GM21786 (cell line): ENCODE measurements at regions not wholly inside any gene's neighbourhood (a gene's known extent, or its start where the extent isn't known, plus 50 kb on each side); places are given as distances from the start of the nearest gene placed in this dataset.
"Not testable (repeated sequence)": the region's sequence is repeated elsewhere in the genome, so short reads cannot be mapped to it uniquely, and the experiment has no call there.

Experiments used
- ATAC-seq: cut with Tn5 transposase; IDR thresholded peaks from one replicate; pipeline ENCODE4 v1.9.1; 2021; ENCODE audit not compliant: unreplicated experiment

- no peak for ATAC-seq
Observed at GRCh38 chr4:129972257-129972656, 876.3 kb downstream of the C4orf33 start.

- no peak for ATAC-seq
Observed at GRCh38 chr4:129974730-129975129, 878.8 kb downstream of the C4orf33 start.

GRCh38 chr4:129978315-129978714 is 882.4 kb downstream of the C4orf33 start:
- no peak for ATAC-seq

GRCh38 chr4:129988957-129989356 is 893.0 kb downstream of the C4orf33 start:
- no peak for ATAC-seq

GRCh38 chr4:129994715-129995114 is 898.8 kb downstream of the C4orf33 start:
- ATAC-seq: peak; percentile 90

- ATAC-seq: no peak
Observed at GRCh38 chr4:129998436-129999150, 902.6 kb downstream of the C4orf33 start.

DNA sequence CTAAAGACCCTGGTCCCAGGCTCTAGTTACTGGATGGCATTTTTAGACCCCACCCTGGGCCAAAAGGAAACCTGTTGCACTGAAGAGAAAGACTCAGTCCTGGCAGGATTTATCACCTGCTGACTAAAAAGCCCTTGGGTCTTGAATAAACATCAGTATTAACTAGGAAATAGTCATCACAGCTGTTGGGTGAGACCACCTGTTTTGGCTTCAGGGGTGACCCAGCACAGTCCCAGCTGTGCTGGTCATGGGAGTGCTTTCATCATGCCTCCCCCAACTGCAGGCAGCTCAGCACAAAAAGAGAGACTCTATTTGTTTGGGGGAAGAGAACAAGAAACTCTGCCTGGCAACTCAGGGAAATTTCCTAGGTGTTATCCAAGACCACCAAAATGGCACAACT is 903.2 kb downstream of the C4orf33 start:
- no peak for ATAC-seq

DNA sequence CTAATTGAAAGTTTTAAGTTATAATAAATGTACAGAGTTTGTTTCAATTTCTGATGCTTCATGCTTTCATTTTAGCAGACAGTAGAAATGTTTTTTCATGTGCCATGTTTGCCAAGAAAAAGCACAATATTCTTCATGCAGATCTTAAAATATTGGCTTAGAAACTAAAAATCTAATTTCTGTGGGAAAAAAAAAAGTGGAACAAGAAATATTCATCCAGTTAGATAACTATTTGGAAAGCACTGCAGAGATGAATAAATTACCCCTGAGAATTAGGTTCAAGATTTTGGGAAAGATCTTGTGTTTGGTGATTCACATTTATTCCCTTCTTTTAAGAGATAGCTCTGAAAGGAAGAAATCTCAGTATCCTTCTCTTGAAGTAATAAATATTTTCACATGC is 912.5 kb downstream of the C4orf33 start:
- no peak for ATAC-seq

DNA sequence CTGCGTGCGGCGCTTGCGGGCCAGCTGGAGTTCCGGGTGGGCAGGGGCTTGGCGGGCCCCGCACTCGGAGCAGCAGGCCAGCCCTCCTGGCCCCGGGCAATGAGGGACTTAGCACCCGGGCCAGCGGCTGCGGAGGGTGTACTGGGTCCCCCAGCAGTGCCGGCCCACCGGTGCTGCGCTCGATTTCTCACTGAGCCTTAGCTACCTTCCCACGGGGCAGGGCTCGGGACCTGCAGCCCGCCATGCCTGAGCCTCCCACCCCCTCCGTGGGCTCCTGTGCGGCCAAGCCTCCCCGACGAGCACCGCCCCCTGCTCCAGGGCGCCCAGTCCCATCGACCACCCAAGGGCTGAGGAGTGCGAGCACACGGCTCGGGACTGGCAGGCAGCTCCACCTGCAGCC is 916.9 kb downstream of the C4orf33 start:
- not testable (repeated sequence) for ATAC-seq

DNA sequence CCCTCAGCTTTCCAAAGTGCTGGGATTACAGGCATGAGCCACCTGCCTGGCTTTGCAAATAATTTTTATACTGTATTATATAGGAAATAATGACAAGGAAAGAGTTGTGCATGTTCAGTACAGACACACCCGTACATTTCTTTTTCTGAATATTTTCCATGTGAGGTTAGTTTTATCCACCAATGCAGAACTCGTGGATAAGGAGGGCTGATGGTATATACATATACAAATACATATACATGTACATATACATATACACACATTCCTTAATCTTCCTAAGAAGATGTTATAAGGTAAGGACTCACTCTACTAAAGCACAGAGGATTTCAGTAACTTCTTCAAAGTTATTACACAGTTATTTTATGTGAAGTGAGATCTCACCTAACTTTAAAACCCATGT is 925.8 kb downstream of the C4orf33 start:
- no peak for ATAC-seq

DNA sequence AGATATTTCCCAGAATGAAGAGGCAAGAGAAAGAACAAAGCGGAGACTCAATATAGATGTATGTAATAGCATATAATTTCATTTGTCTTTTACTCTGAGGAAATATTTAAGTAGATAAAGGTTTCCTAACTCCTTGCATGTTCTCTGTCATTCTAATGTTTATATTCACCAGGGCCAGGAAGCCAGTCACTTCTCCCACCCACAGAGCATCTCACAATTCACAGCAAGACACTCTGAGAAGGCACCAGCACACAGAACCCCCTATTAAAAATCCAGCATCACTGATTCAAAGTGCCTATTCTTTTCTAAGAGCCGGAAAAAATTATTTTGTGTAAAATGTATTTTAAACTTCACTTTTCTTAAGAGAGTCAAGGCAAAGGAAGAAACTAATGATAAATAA is 927.1 kb downstream of the C4orf33 start:
- no peak for ATAC-seq

GRCh38 chr4:130025701-130026100 is 929.7 kb downstream of the C4orf33 start:
- no peak for ATAC-seq

- no peak for ATAC-seq
Observed at GRCh38 chr4:130026185-130026584, 930.2 kb downstream of the C4orf33 start.

DNA sequence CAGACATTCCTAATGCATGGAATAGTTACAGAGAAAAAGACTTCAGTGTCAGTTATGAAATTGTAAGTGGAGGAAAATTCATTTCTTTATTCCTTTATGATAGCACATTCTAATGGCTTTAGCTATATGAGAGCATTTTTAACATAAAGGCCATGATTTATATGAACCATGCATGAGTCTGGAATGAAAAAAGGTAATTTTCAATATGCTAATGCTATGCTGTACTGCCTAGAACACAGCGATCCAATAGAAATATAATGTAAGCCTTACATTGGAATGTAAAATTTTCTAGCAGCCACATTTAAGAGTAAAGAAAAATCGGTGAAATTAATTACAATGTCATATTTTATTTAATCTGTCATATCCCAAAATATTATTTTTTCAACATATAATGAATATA is 932.0 kb downstream of the C4orf33 start:
- no peak for ATAC-seq

- peak; percentile 96 for ATAC-seq
Observed at GRCh38 chr4:130028552-130028951, 932.6 kb downstream of the C4orf33 start.

DNA sequence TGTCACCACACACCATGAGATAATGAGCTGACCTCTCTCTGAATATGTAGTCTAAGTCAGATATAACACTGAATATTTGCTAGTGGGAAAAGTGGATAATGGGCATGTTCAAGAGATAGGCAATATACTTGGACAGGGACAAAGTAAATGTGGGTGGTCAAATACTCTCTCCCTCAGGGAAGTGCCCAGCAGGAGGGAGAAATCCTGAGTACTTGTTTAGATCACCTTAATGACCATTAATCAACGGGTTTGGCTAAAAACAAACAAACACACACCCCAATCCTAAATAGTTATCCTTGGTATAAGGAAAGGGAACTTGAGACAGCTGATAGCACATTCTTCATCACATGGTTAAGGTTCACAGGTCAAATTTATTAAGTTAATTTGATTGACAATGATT is 933.5 kb downstream of the C4orf33 start:
- ATAC-seq: no peak

- no peak for ATAC-seq
Observed at GRCh38 chr4:130031858-130032257, 935.9 kb downstream of the C4orf33 start.

DNA sequence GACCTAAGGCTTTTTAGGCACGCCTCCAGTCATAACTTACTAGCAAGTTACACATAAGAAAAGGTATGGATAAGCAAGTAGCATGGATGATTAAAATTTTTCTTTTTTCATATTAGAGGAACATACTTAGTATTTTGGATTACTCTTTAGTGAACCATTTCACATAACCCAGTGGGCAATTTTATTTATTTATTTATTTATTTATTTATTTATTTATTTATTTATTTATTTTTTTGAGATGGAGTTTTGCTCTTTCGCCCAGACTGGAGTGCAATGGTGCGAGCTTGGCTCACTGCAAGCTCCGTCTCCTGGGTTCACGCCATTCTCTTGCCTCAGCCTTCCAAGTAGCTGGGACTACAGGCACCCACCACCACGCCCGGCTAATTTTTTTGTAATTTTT is 937.7 kb downstream of the C4orf33 start:
- not testable (repeated sequence) for ATAC-seq

GRCh38 chr4:130034876-130035275 is 938.9 kb downstream of the C4orf33 start:
- no peak for ATAC-seq

DNA sequence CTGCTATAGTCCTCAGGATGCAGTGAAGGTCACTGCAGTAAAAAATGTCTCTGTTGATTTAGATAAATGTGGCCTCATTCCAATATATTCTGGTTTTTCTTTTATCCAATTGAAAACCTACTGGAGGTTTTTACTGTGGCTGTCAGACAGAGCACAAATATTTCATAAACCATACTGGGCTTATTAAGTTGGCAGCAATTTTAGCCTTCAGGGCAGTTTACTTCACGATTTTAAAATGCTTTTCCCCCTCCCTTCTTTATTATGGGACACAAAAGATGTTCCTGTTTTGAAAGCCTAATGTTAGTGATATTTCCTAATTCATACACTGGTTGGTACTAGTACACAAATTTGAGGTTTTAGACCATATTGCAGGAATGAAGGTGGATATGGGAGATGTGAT is 939.4 kb downstream of the C4orf33 start:
- no peak for ATAC-seq

DNA sequence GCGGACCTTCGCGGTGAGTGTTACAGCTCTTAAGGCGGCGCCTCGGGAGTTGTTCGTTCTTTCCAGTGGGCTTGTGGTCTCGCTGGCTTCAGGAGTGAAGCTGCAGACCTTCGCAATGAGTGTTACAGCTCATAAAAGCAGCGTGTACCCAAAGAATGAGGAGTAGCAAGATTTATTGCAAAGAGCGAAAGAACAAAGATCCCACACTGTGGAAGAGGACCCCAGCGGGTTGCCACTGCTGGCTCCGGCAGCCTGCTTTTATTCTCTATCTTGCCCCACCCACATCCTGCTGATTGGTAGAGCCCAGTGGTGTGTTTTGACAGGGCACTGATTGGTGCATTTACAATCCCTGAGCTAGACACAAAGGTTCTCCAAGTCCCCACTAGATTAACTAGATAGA is 941.9 kb downstream of the C4orf33 start:
- not testable (repeated sequence) for ATAC-seq

DNA sequence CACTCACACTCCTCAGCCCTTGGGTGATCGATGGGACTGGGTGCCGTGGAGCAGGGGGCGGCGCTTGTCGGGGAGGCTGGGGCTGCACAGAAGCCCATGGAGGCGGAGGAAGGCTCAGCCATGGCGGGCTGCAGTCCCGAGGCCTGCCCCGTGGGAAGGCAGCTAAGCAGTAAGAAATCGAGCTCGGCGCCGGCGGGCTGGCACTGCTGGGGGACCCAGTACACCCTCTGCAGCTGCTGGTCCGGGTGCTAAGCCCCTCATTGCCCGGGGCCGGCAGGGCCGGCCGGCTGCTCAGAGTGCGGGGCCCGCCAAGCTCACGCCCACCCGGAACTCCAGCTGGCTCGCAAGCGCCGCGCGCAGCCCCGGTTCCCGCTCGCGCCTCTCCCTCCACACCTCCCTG is 942.6 kb downstream of the C4orf33 start:
- ATAC-seq: not testable (repeated sequence)

DNA sequence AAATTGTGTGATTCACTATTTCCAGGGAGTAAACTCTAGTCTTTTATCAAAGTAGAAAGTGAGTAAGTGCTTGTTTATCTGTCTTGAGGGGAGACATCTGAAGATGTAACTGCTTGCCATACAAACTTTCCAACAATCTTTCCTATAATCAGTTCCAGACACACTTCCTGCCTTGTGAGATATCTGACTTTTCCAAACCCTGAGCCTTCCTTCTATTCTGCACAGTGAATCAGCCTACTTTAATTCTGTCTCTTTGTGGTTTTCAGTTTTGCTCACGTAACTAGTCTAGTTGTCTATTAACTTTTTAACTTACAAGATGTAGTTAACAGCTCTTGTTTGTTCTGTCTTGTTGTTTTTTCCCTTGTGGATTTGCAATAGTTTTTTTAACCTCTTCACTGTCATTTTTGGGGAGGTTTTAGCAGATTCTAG is 947.8 kb downstream of the C4orf33 start:
- peak; percentile 91 for ATAC-seq
